Ishikawa (cell line): ENCODE measurements at regions not wholly inside any gene's neighbourhood (a gene's known extent, or its start where the extent isn't known, plus 50 kb on each side); places are given as distances from the start of the nearest gene placed in this dataset.

Experiments used
- CEBPB ChIP-seq: IDR thresholded peaks from 2 replicates; pipeline ENCODE4 v1.6.1; 2012
- CREB1 ChIP-seq: IDR thresholded peaks from 2 replicates; pipeline ENCODE4 v1.6.1; 2012; ENCODE audit warnings: low read depth
- EP300 ChIP-seq: IDR thresholded peaks from 2 replicates; pipeline ENCODE4 v1.6.1; 2012; ENCODE audit warnings: borderline replicate concordance
- FOXM1 ChIP-seq: IDR thresholded peaks from 2 replicates; pipeline ENCODE4 v1.6.1; 2012; ENCODE audit warnings: low read depth, borderline replicate concordance
- RAD21 ChIP-seq: IDR thresholded peaks from 2 replicates; pipeline ENCODE4 v1.6.1; 2012; ENCODE audit warnings: low read depth
- REST ChIP-seq: IDR thresholded peaks from 2 replicates; pipeline ENCODE4 v1.6.1; 2012; ENCODE audit warnings: low read depth, mild to moderate bottlenecking
- TAF1 ChIP-seq: IDR thresholded peaks from 2 replicates; pipeline ENCODE4 v1.6.1; 2012; ENCODE audit warnings: low read depth, mild to moderate bottlenecking
- YY1 ChIP-seq: IDR thresholded peaks from 2 replicates; pipeline ENCODE4 v1.6.1; 2012; ENCODE audit warnings: low read depth

DNA sequence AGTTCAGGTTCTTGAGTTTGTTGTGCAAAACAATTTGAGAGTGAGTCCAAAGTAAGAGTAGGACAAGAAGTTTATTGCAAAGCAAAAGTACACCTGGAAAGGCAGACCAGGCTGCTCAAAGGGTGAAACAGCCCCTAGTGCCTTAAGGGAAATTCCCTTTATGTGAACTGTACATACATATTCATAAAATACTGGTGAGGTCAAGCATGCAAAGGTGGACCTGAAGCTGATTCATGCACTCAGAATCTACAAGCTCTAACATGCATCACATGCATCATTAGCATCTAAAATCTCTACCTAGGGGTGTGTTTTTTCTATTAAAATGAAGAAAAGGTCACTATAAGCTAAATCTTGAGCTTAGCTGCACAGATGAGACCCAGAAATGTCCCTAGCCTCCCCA, 266.9 kb downstream of the SPATA18 start:
- TF ChIP-seq EP300 (no peak), CREB1 (no peak), FOXM1 (no peak), CEBPB (no peak), RAD21 (no peak), YY1 (no peak), TAF1 (no peak), REST (no peak)
